Liver (tissue), 7 donors: ENCODE measurements at regions not wholly inside any gene's neighbourhood (a gene's known extent, or its start where the extent isn't known, plus 50 kb on each side); places are given as distances from the start of the nearest gene placed in this dataset.

Experiments used
- DNase-seq: peaks from one replicate; pipeline ENCODE4 v3.0.0-alpha.2; 2017; ENCODE audit warnings: low spot score
- H3K27ac ChIP-seq, 2 donors: one replicate each; pipeline ENCODE4 v1.7.0; 2013; ENCODE audit warnings: inconsistent platforms in 2 of 2, low read length in 2 of 2, control low read depth in 1 of 2, low read depth in 1 of 2, mild to moderate bottlenecking in 1 of 2
- H3K27me3 ChIP-seq, 4 donors: one replicate each; pipeline versions ENCODE4 v1.6.1 to v1.7.0; 2013; ENCODE audit warnings: low read length in 3 of 4, inconsistent platforms in 1 of 4, mild to moderate bottlenecking in 1 of 4, moderate library complexity in 1 of 4; ENCODE audit not compliant: control insufficient read depth in 4 of 4, insufficient read depth in 4 of 4
- H3K36me3 ChIP-seq, 4 donors: one replicate each; pipeline versions ENCODE4 v1.6.1 to v1.7.0; 2013; ENCODE audit warnings: low read length in 3 of 4, mild to moderate bottlenecking in 3 of 4, low read depth in 1 of 4, moderate library complexity in 1 of 4; ENCODE audit not compliant: control insufficient read depth in 4 of 4, insufficient read depth in 3 of 4
- H3K4me1 ChIP-seq, 4 donors: one replicate each; pipeline versions ENCODE4 v1.6.1 to v1.7.0; 2013; ENCODE audit warnings: low read length in 3 of 4, mild to moderate bottlenecking in 3 of 4, moderate library complexity in 1 of 4; ENCODE audit not compliant: control insufficient read depth in 4 of 4, insufficient read depth in 4 of 4
- H3K4me3 ChIP-seq, 3 donors: one replicate each; pipeline versions ENCODE4 v1.6.1 to v1.7.0; 2013; ENCODE audit warnings: low read length in 3 of 3, control low read depth in 1 of 3, low read depth in 1 of 3, mild to moderate bottlenecking in 1 of 3
- H3K9ac ChIP-seq, 2 donors: one replicate each; pipeline ENCODE4 v1.7.0; 2013; ENCODE audit warnings: low read length in 2 of 2, mild to moderate bottlenecking in 2 of 2, moderate library complexity in 2 of 2, control low read depth in 1 of 2, low read depth in 1 of 2
- H3K9me3 ChIP-seq, 4 donors: one replicate each; pipeline versions ENCODE4 v1.6.1 to v1.7.0; 2013; ENCODE audit warnings: low read length in 3 of 4; ENCODE audit not compliant: control insufficient read depth in 4 of 4
- ATF3 ChIP-seq: IDR thresholded peaks from 2 replicates; pipeline ENCODE4 v1.6.1; 2016; ENCODE audit warnings: antibody characterized with exemption
- EGR1 ChIP-seq, 2 donors: IDR thresholded peaks; 2 replicates each; pipeline ENCODE4 v1.6.1; 2016 to 2018; ENCODE audit warnings: antibody characterized with exemption in 2 of 2, low read depth in 2 of 2
- FOXA1 ChIP-seq: IDR thresholded peaks from 2 replicates; pipeline ENCODE4 v1.6.1; 2016; ENCODE audit warnings: antibody characterized with exemption
- FOXA2 ChIP-seq: IDR thresholded peaks from 2 replicates; pipeline ENCODE4 v1.6.1; 2016; ENCODE audit warnings: antibody characterized with exemption
- GABPA ChIP-seq, 2 donors: IDR thresholded peaks in 1 of 2; conservative IDR thresholded peaks in 1 of 2; 2 replicates each; pipeline ENCODE4 v1.6.1; 2016; ENCODE audit warnings: antibody characterized with exemption in 2 of 2, mild to moderate bottlenecking in 1 of 2, moderate library complexity in 1 of 2
- HNF4A ChIP-seq, 2 donors: conservative IDR thresholded peaks; 2 replicates each; pipeline ENCODE4 v1.6.1; 2016; ENCODE audit warnings: antibody characterized with exemption in 2 of 2, mild to moderate bottlenecking in 2 of 2
- HNF4G ChIP-seq: IDR thresholded peaks from 2 replicates; pipeline ENCODE4 v1.6.1; 2016; ENCODE audit warnings: antibody characterized with exemption
- JUND ChIP-seq, 2 donors: IDR thresholded peaks; 2 replicates each; pipeline ENCODE4 v1.6.1; 2016; ENCODE audit warnings: antibody characterized with exemption in 2 of 2
- NR2F2 ChIP-seq: IDR thresholded peaks from 2 replicates; pipeline ENCODE4 v1.6.1; 2016; ENCODE audit warnings: antibody characterized with exemption
- RAD21 ChIP-seq, 2 donors: IDR thresholded peaks; 2 replicates each; pipeline ENCODE4 v1.6.1; 2016; ENCODE audit warnings: antibody characterized with exemption in 2 of 2, mild to moderate bottlenecking in 2 of 2
- RXRA ChIP-seq, 2 donors: IDR thresholded peaks; 2 replicates each; pipeline ENCODE4 v1.6.1; 2017 to 2018; ENCODE audit warnings: antibody characterized with exemption in 2 of 2, mild to moderate bottlenecking in 1 of 2
- TAF1 ChIP-seq: conservative IDR thresholded peaks from 2 replicates; pipeline ENCODE4 v1.6.1; 2016; ENCODE audit warnings: antibody characterized with exemption, mild to moderate bottlenecking
- YY1 ChIP-seq: IDR thresholded peaks from 2 replicates; pipeline ENCODE4 v1.6.1; 2016; ENCODE audit warnings: antibody characterized with exemption, mild to moderate bottlenecking
- WGBS: extraction: QIAGEN DNeasy Blood & Tissue Kit; methylation state at CpG from one replicate; pipeline ENCODE4 v1.1.7; 2013; 5-methylcytosine and 5-hydroxymethylcytosine counted together
- TF ChIP-seq, protein P1 (sequence below): IDR thresholded peaks from 2 replicates; pipeline ENCODE4 v1.6.1; 2016; ENCODE audit warnings: antibody characterized with exemption
- TF ChIP-seq, protein P2 (sequence below): IDR thresholded peaks from 2 replicates; pipeline ENCODE4 v1.6.1; 2016; ENCODE audit warnings: antibody characterized with exemption, mild to moderate bottlenecking
- donor health status: healthy.
- donor health status: healthy.
- donor health status: healthy.
- donor health status: healthy.

- Histone ChIP-seq H3K27ac (no peak overlapping the region), H3K9me3 (no peaks in the 10 kb centered on the region), H3K36me3 (no peaks in the 10 kb centered on the region), H3K4me1 (no peaks in the 10 kb centered on the region), H3K4me3 (no peak overlapping the region), H3K9ac (no peak overlapping the region), H3K27me3 (no peaks in the 10 kb centered on the region)
- WGBS = 88% methylated on average over 22 of the region's 22 CpGs
- TF ChIP-seq HNF4G (no peak), GABPA (IDR thresholded peaks at IDR 0.05 in 1 of 2, conservative IDR thresholded peaks at IDR 0.05 in 1 of 2) (no peak), YY1 (no peak), HNF4A (conservative IDR thresholded peaks at IDR 0.05) (no peak), EGR1 (IDR thresholded peaks at IDR 0.05; ENCODE audit: low read depth in 2 of 2) (no peak), RXRA (IDR thresholded peaks at IDR 0.05) (no peak), RAD21 (IDR thresholded peaks at IDR 0.05) (no peak), TAF1 (no peak), JUND (IDR thresholded peaks at IDR 0.05) (no peak), NR2F2 (no peak), FOXA1 (no peak), ATF3 (no peak), FOXA2 (no peak)
- TF ChIP-seq, protein P1, sequence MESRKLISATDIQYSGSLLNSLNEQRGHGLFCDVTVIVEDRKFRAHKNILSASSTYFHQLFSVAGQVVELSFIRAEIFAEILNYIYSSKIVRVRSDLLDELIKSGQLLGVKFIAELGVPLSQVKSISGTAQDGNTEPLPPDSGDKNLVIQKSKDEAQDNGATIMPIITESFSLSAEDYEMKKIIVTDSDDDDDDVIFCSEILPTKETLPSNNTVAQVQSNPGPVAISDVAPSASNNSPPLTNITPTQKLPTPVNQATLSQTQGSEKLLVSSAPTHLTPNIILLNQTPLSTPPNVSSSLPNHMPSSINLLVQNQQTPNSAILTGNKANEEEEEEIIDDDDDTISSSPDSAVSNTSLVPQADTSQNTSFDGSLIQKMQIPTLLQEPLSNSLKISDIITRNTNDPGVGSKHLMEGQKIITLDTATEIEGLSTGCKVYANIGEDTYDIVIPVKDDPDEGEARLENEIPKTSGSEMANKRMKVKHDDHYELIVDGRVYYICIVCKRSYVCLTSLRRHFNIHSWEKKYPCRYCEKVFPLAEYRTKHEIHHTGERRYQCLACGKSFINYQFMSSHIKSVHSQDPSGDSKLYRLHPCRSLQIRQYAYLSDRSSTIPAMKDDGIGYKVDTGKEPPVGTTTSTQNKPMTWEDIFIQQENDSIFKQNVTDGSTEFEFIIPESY = no peak
- TF ChIP-seq, protein P2, sequence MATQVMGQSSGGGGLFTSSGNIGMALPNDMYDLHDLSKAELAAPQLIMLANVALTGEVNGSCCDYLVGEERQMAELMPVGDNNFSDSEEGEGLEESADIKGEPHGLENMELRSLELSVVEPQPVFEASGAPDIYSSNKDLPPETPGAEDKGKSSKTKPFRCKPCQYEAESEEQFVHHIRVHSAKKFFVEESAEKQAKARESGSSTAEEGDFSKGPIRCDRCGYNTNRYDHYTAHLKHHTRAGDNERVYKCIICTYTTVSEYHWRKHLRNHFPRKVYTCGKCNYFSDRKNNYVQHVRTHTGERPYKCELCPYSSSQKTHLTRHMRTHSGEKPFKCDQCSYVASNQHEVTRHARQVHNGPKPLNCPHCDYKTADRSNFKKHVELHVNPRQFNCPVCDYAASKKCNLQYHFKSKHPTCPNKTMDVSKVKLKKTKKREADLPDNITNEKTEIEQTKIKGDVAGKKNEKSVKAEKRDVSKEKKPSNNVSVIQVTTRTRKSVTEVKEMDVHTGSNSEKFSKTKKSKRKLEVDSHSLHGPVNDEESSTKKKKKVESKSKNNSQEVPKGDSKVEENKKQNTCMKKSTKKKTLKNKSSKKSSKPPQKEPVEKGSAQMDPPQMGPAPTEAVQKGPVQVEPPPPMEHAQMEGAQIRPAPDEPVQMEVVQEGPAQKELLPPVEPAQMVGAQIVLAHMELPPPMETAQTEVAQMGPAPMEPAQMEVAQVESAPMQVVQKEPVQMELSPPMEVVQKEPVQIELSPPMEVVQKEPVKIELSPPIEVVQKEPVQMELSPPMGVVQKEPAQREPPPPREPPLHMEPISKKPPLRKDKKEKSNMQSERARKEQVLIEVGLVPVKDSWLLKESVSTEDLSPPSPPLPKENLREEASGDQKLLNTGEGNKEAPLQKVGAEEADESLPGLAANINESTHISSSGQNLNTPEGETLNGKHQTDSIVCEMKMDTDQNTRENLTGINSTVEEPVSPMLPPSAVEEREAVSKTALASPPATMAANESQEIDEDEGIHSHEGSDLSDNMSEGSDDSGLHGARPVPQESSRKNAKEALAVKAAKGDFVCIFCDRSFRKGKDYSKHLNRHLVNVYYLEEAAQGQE = no peak
- no peak for DNase-seq
Measured at GRCh38 chr6:168207421-168208175, 112.0 kb downstream of the DACT2 start.

DNA sequence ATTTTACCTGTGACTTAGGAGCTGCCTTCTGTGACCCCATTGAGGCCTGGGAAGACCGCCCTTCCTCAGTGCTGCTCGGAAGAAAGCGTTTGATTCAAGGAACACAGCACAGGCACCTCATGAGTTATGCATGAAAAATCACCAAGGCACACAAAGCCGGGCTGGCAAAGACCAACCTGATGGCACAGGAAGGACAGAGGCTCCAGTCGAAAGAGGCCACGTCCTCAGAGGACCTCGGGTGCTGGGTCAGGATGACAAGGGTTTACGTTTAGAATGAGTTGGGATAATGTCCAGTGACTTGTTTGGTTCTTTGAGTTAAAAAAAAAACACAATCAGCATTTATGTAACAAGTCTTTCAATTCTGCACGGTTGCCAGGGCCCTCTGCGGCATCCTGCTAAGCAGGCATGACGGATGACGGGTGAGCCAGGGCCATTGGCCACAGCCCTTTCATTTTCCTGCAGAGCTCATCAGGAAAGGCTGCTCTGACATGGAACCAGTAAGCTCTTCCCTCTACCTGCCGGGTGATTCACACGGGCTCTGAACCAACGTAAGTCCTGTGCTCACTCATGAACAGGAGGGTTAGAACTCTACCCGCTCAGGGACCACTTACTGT is 112.8 kb downstream of the DACT2 start:
- Histone ChIP-seq H3K4me3 (no peak overlapping the region), H3K9ac (no peak overlapping the region), H3K9me3 (no peaks in the 10 kb centered on the region), H3K4me1 (peaks cover 0 to 2% (median 0%) of the 10 kb centered on the region in 4 donors), H3K27me3 (no peaks in the 10 kb centered on the region), H3K36me3 (no peaks in the 10 kb centered on the region), H3K27ac (no peak overlapping the region)
- WGBS = 78% methylated on average over 16 of the region's 16 CpGs
- TF ChIP-seq TAF1 (no peak), RXRA (IDR thresholded peaks at IDR 0.05) (peak in 1 of 2 donors; percentile 38)
- no peak for DNase-seq
